Epithelial cell of esophagus (primary cell): ENCODE measurements at regions not wholly inside any gene's neighbourhood (a gene's known extent, or its start where the extent isn't known, plus 50 kb on each side); places are given as distances from the start of the nearest gene placed in this dataset.

ENCODE experiments used
- DNase-seq: peaks from one replicate; pipeline ENCODE4 v3.0.0; 2010; ENCODE audit warnings: low read depth
- H3K4me3 ChIP-seq: 2 replicates; pipeline ENCODE4 v1.5.1; 2011; ENCODE audit warnings: mild to moderate bottlenecking, low read length, control low read depth
- CTCF ChIP-seq: IDR thresholded peaks from 2 replicates; pipeline ENCODE4 v1.5.1; 2011; ENCODE audit warnings: low read depth, mild to moderate bottlenecking, low read length, control low read depth, inconsistent platforms; ENCODE audit not compliant: insufficient read depth; ENCODE audit errors: missing control alignments

GRCh38 chr12:75708802-75709201 is 197.4 kb upstream of the KRR1 start:
- no peak for DNase-seq
- TF ChIP-seq CTCF, result no peak

GRCh38 chr12:75707983-75708382 is 196.6 kb upstream of the KRR1 start:
- no peak for TF ChIP-seq CTCF
- no peak overlapping the region for H3K4me3 ChIP-seq
- no peak for DNase-seq

More at GRCh38 chr12:75708802-75709201, 197.4 kb upstream of the KRR1 start:
- H3K4me3 ChIP-seq, result no peak overlapping the region

GRCh38 chr12:75706786-75707605 is 195.6 kb upstream of the KRR1 start:
- DNase-seq, result peak; percentile 80
- TF ChIP-seq CTCF, result no peak
- no peak overlapping the region for H3K4me3 ChIP-seq

- no peak overlapping the region for H3K4me3 ChIP-seq
- no peak for TF ChIP-seq CTCF
- peak; percentile 76 for DNase-seq
These were observed 194.6 kb upstream of the KRR1 start for GRCh38 chr12:75705749-75706711.

GRCh38 chr12:75704664-75705063 is 193.3 kb upstream of the KRR1 start:
- H3K4me3 ChIP-seq, result no peak overlapping the region
- DNase-seq, result no peak
- TF ChIP-seq CTCF, result no peak

GRCh38 chr12:75704208-75704607 is 192.8 kb upstream of the KRR1 start:
- DNase-seq, result no peak
- H3K4me3 ChIP-seq, result no peak overlapping the region
- no peak for TF ChIP-seq CTCF
